DOHH2 (cell line): ENCODE measurements at regions not wholly inside any gene's neighbourhood (a gene's known extent, or its start where the extent isn't known, plus 50 kb on each side); places are given as distances from the start of the nearest gene placed in this dataset.

ENCODE experiments used
- CTCF ChIP-seq: fragments of 200-600 bp; sonication (generic); IDR thresholded peaks from one replicate; pipeline ENCODE4 v1.5.1; 2014; ENCODE audit warnings: antibody characterized with exemption, mild to moderate bottlenecking, low read depth, low read length; ENCODE audit not compliant: poor library complexity, severe bottlenecking
- EZH2phosphoT487 ChIP-seq: fragments of 200-600 bp; sonication (generic); IDR thresholded peaks from 2 replicates; pipeline ENCODE4 v1.6.1; 2017; ENCODE audit warnings: borderline replicate concordance, mild to moderate bottlenecking, antibody characterized with exemption, low read length, moderate library complexity, mixed read lengths

GRCh38 chr6:106872049-106872448 lies 102.5 kb downstream of the CD24 start:
- no peak for TF ChIP-seq EZH2phosphoT487
- no peak for TF ChIP-seq CTCF
